HEK293T (cell line): ENCODE measurements at regions not wholly inside any gene's neighbourhood (a gene's known extent, or its start where the extent isn't known, plus 50 kb on each side); places are given as distances from the start of the nearest gene placed in this dataset.

Source experiments
- ARNT ChIP-seq: fragments of 450-650 bp; IDR thresholded peaks from 2 replicates; pipeline ENCODE4 v1.6.1; 2017; ENCODE audit warnings: mild to moderate bottlenecking
- BHLHE40 ChIP-seq: fragments of 450-650 bp; IDR thresholded peaks from 2 replicates; pipeline ENCODE4 v1.6.1; 2016; ENCODE audit warnings: mild to moderate bottlenecking, moderate library complexity, borderline replicate concordance
- CTBP1 ChIP-seq: fragments of 450-650 bp; IDR thresholded peaks from 2 replicates; pipeline ENCODE4 v1.6.1; 2016; ENCODE audit warnings: borderline replicate concordance
- ELF4 ChIP-seq: fragments of 450-650 bp; IDR thresholded peaks from 2 replicates; pipeline ENCODE4 v1.6.1; 2017; ENCODE audit warnings: antibody characterized with exemption
- FOXM1 ChIP-seq: fragments of 450-650 bp; IDR thresholded peaks from 2 replicates; pipeline ENCODE4 v1.6.1; 2017; ENCODE audit warnings: mild to moderate bottlenecking, borderline replicate concordance
- LEF1 ChIP-seq: fragments of 450-650 bp; IDR thresholded peaks from 2 replicates; pipeline ENCODE4 v1.6.1; 2017; ENCODE audit warnings: mild to moderate bottlenecking, borderline replicate concordance
- SP1 ChIP-seq: fragments of 450-650 bp; IDR thresholded peaks from 2 replicates; pipeline ENCODE4 v1.6.1; 2017
- SUZ12 ChIP-seq: fragments of 450-650 bp; IDR thresholded peaks from 2 replicates; pipeline ENCODE4 v1.6.1; 2016; ENCODE audit warnings: mild to moderate bottlenecking
- TARDBP ChIP-seq: fragments of 450-650 bp; IDR thresholded peaks from 2 replicates; pipeline ENCODE4 v1.6.1; 2016
- ZNF384 ChIP-seq: fragments of 450-650 bp; IDR thresholded peaks from 2 replicates; pipeline ENCODE4 v1.6.1; 2016

GRCh38 chr5:148931453-148932057 is 105.1 kb downstream of the ADRB2 start:
- TF ChIP-seq TARDBP: no peak
- TF ChIP-seq FOXM1: no peak
- TF ChIP-seq CTBP1: no peak
- no peak for TF ChIP-seq ZNF384
- TF ChIP-seq ARNT: no peak
- TF ChIP-seq BHLHE40: no peak
- no peak for TF ChIP-seq ELF4
- no peak for TF ChIP-seq SP1
- TF ChIP-seq LEF1: no peak
- no peak for TF ChIP-seq SUZ12
